ENCODE measurements at regions not wholly inside any gene's neighbourhood (a gene's known extent, or its start where the extent isn't known, plus 50 kb on each side); places are given as distances from the start of the nearest gene placed in this dataset.

DNA sequence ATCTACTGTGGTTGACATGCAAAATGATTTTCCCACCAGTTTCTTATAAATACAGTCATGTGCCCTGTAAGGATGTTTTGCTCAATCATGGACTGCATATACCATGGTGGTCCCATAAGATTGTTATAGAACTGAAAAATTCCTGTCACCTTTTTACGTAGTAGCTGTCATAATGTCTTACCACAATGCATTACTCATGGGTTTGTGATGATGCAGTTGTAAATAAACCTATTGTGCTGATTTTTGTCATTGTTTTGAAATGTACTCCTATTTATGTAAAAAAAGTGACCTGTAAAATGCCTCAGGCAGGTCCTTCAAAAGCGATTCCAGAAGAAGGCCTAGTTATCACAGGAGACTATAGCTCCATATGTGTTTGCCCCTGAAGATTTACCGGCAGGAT is 695.4 kb upstream of the KIF2B start:
- DNase-seq (ENCODE audit: low read depth, low spot score) (no peak), FAIRE-seq (no peak)
- Histone ChIP-seq H4K20me1 (replicated peaks; ENCODE audit: control insufficient read depth, extremely low read depth, insufficient read depth, low read length) (no peaks in the 10 kb centered on the region), H3K4me3 (replicated peaks in 1 of 3; ENCODE audit: insufficient read depth in 1 of 3, low read depth in 1 of 3, low read length in 3 of 3) (no peak overlapping the region), H2AFZ (ENCODE audit: low read depth, low read length) (no peak overlapping the region), H3K9me3 (replicated peaks; ENCODE audit: control insufficient read depth, insufficient read depth, low read length) (no peaks in the 10 kb centered on the region), H3K4me2 (ENCODE audit: insufficient read depth, low read length) (no peak overlapping the region), H3K27me3 (ENCODE audit: control insufficient read depth in 2 of 2, insufficient read depth in 2 of 2, low read length in 2 of 2) (no peaks in the 10 kb centered on the region), H3K79me2 (ENCODE audit: control insufficient read depth, insufficient read depth, low read length) (no peaks in the 10 kb centered on the region), H3K4me1 (ENCODE audit: control insufficient read depth, extremely low read depth, insufficient read depth, low read length) (no peaks in the 10 kb centered on the region), H3K36me3 (ENCODE audit: control insufficient read depth in 2 of 2, extremely low read depth in 1 of 2, insufficient read depth in 2 of 2, low read length in 2 of 2) (no peaks in the 10 kb centered on the region), H3K9ac (replicated peaks; ENCODE audit: extremely low read depth, insufficient read depth, low read length) (no peak overlapping the region), H3K9me1 (replicated peaks; ENCODE audit: control insufficient read depth, extremely low read depth, insufficient read depth, low read length) (no peaks in the 10 kb centered on the region), H3K27ac (ENCODE audit: insufficient read depth, low read depth, low read length) (no peak overlapping the region)
- CTCF ChIA-PET = no interaction called here
- dilution Hi-C loops (cut with MboI; ENCODE audit: extremely low pct_ligation_motif_present, low sequenced_read_pairs) (no loop called here), intact Hi-C loops (cut with micrococcal nuclease) (no loop called here)
- TF ChIP-seq POLR2A (IDR thresholded peaks at IDR 0.05; ENCODE audit: low read depth, low read length) (no peak), POLR2AphosphoS5 (IDR thresholded peaks at IDR 0.05; ENCODE audit: insufficient read depth, low read depth, low read length) (no peak), JUN (IDR thresholded peaks at IDR 0.05; ENCODE audit: borderline replicate concordance, insufficient read depth, insufficient read length, low read depth) (no peak), GATA2 (IDR thresholded peaks at IDR 0.05; ENCODE audit: insufficient read depth, insufficient read length, low read depth, low read length) (no peak), EZH2 (IDR thresholded peaks at IDR 0.05; ENCODE audit: borderline replicate concordance, low read depth, low read length, severe bottlenecking) (no peak), MYC (IDR thresholded peaks at IDR 0.05; ENCODE audit: low read depth, low read length) (no peak), FOS (IDR thresholded peaks at IDR 0.05; ENCODE audit: borderline replicate concordance, insufficient read depth, low read length) (no peak)
- TF ChIP-seq, protein P1, sequence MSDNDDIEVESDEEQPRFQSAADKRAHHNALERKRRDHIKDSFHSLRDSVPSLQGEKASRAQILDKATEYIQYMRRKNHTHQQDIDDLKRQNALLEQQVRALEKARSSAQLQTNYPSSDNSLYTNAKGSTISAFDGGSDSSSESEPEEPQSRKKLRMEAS (IDR thresholded peaks at IDR 0.05; ENCODE audit: insufficient read depth, insufficient read length) = no peak
- TF ChIP-seq, protein P2, sequence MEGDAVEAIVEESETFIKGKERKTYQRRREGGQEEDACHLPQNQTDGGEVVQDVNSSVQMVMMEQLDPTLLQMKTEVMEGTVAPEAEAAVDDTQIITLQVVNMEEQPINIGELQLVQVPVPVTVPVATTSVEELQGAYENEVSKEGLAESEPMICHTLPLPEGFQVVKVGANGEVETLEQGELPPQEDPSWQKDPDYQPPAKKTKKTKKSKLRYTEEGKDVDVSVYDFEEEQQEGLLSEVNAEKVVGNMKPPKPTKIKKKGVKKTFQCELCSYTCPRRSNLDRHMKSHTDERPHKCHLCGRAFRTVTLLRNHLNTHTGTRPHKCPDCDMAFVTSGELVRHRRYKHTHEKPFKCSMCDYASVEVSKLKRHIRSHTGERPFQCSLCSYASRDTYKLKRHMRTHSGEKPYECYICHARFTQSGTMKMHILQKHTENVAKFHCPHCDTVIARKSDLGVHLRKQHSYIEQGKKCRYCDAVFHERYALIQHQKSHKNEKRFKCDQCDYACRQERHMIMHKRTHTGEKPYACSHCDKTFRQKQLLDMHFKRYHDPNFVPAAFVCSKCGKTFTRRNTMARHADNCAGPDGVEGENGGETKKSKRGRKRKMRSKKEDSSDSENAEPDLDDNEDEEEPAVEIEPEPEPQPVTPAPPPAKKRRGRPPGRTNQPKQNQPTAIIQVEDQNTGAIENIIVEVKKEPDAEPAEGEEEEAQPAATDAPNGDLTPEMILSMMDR (IDR thresholded peaks at IDR 0.05; ENCODE audit: extremely low read depth in 1 of 2, insufficient read depth in 1 of 2, low read depth in 1 of 2, low read length in 2 of 2) = no peak
- no TSS peak for BruUV-seq (replicated peaks)
- POLR2A ChIA-PET = no interaction called here
